Upper lobe of left lung (tissue), 4 donors: ENCODE measurements at regions not wholly inside any gene's neighbourhood (a gene's known extent, or its start where the extent isn't known, plus 50 kb on each side); places are given as distances from the start of the nearest gene placed in this dataset.

ENCODE experiments used
- POLR2A ChIP-seq, 4 donors: fragments of 450-650 bp; IDR thresholded peaks; one replicate each; pipeline ENCODE4 v1.5.1; 2016 to 2017; ENCODE audit warnings: antibody characterized with exemption in 4 of 4, mild to moderate bottlenecking in 2 of 4
- TF ChIP-seq, protein P1 (sequence below), 6 experiments: fragments of 450-650 bp in 4 of 6; fragments of 200-600 bp in 2 of 6; sonication (generic) in 2 of 6; IDR thresholded peaks; one replicate each; pipeline ENCODE4 v1.5.1; 2016 to 2019; ENCODE audit warnings: antibody characterized with exemption in 6 of 6

DNA sequence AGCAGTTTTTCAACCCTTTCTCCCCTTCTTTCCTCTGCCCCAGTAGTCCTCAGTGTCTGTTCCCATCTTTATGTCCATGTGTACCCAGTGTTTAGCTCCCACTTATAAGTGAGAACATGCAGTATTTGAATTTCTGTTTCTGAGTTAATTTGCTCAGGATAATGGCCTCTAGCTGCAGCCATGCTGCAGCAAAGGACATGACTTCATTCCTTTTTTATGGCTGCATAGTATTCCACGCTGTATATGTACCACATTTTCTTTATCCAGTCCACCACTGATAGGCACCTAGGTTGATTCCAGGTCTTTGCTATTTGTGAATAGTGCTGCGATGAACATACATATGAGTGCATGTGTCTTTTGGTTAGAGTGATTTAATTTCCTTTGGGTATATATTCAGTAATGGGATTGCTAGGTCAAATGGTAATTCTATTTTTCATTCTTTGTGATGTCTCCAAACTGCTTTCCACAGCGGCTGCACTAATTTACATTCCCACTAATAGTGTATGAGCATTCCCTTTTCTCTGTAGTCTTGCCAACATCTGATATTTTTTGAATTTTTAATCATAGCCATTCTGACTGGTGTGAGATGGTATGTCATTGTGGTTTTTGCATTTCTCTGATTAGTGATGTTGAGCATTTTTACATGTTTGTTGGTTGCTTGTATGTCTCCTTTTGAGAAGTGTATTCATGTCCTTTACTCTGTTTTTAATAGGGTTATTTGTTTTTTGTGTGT is 54.6 kb upstream of the ANK2 start:
- TF ChIP-seq, protein P1, sequence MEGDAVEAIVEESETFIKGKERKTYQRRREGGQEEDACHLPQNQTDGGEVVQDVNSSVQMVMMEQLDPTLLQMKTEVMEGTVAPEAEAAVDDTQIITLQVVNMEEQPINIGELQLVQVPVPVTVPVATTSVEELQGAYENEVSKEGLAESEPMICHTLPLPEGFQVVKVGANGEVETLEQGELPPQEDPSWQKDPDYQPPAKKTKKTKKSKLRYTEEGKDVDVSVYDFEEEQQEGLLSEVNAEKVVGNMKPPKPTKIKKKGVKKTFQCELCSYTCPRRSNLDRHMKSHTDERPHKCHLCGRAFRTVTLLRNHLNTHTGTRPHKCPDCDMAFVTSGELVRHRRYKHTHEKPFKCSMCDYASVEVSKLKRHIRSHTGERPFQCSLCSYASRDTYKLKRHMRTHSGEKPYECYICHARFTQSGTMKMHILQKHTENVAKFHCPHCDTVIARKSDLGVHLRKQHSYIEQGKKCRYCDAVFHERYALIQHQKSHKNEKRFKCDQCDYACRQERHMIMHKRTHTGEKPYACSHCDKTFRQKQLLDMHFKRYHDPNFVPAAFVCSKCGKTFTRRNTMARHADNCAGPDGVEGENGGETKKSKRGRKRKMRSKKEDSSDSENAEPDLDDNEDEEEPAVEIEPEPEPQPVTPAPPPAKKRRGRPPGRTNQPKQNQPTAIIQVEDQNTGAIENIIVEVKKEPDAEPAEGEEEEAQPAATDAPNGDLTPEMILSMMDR (IDR thresholded peaks at IDR 0.05), result no peak
- no peak for TF ChIP-seq POLR2A (IDR thresholded peaks at IDR 0.05)
